PC-3 (cell line): ENCODE measurements at regions not wholly inside any gene's neighbourhood (a gene's known extent, or its start where the extent isn't known, plus 50 kb on each side); places are given as distances from the start of the nearest gene placed in this dataset.

Experiments used
- ATAC-seq: fragments of 200-7000 bp; cut with Tn5 transposase; 2 replicates; pipeline ENCODE4 v1.9.1; 2020; ENCODE audit warnings: mild to moderate bottlenecking, moderate library complexity
- BruUV-seq: library from RNA; stranded (reverse); fragments of 400-500 nt; replicated peaks from 2 replicates; lab custom pipeline; 2021; lab: Mats Ljungman, UMichigan
- CTCF ChIA-PET: fragments of 300-600 bp; sonication (Branson Sonifier 250); formaldehyde crosslinking; loops from one replicate; lab custom pipeline; 2022; ENCODE audit warnings: antibody characterized with exemption; lab: Charles Lee
- POLR2A ChIA-PET: fragments of 300-600 bp; sonication (Branson Sonifier 250); formaldehyde crosslinking; loops from one replicate; lab custom pipeline; 2022; ENCODE audit warnings: antibody characterized with exemption; ENCODE audit not compliant: unreplicated experiment; lab: Charles Lee
- DNase-seq: peaks from one replicate; pipeline ENCODE4 v3.0.0-alpha.2; 2015
- H2AFZ ChIP-seq: fragments of 300-600 bp; sonication (generic); 2 replicates; pipeline ENCODE4 v1.6.0; 2016; ENCODE audit warnings: antibody characterized with exemption, low read length
- H3F3A ChIP-seq: fragments of 300-600 bp; sonication (generic); one replicate; pipeline ENCODE4 v1.6.0; 2017; ENCODE audit warnings: antibody characterized with exemption, low read length, control low read depth, mild to moderate bottlenecking; ENCODE audit not compliant: unreplicated experiment
- H3K27ac ChIP-seq: fragments of 300-600 bp; sonication (generic); 2 replicates; pipeline ENCODE4 v1.5.1; 2016; ENCODE audit warnings: mild to moderate bottlenecking, low read length
- H3K27me3 ChIP-seq: fragments of 300-600 bp; sonication (generic); 2 replicates; pipeline ENCODE4 v1.6.1; 2016; ENCODE audit warnings: low read length, mixed read lengths
- H3K36me3 ChIP-seq: fragments of 300-600 bp; sonication (generic); 2 replicates; pipeline ENCODE4 v1.6.1; 2016; ENCODE audit warnings: low read depth, mixed run types, low read length, mixed read lengths
- H3K4me1 ChIP-seq: fragments of 300-600 bp; sonication (generic); 2 replicates; pipeline ENCODE4 v1.5.1; 2016; ENCODE audit warnings: low read length; ENCODE audit not compliant: insufficient read depth
- H3K4me2 ChIP-seq: fragments of 300-600 bp; sonication (generic); 2 replicates; pipeline ENCODE4 v1.6.0; 2016; ENCODE audit warnings: low read length
- H3K4me3 ChIP-seq: fragments of 300-600 bp; sonication (generic); 2 replicates; pipeline ENCODE4 v1.5.1; 2016; ENCODE audit warnings: mild to moderate bottlenecking, low read length, mixed read lengths
- H3K79me2 ChIP-seq: fragments of 300-600 bp; sonication (generic); 2 replicates; pipeline ENCODE4 v1.6.1; 2017; ENCODE audit warnings: low read length, mixed read lengths
- H3K9ac ChIP-seq: fragments of 300-600 bp; sonication (generic); 2 replicates; pipeline ENCODE4 v1.6.0; 2016; ENCODE audit warnings: mild to moderate bottlenecking, low read length
- H3K9me2 ChIP-seq: fragments of 300-600 bp; sonication (generic); replicated peaks from 2 replicates; pipeline ENCODE4 v1.6.1; 2016; ENCODE audit warnings: mixed run types, low read length, mixed read lengths
- H3K9me3 ChIP-seq: fragments of 300-600 bp; sonication (generic); 2 replicates; pipeline ENCODE4 v1.6.1; 2016; ENCODE audit warnings: low read length, mixed read lengths
- H4K20me1 ChIP-seq: fragments of 300-600 bp; sonication (generic); 2 replicates; pipeline ENCODE4 v1.6.1; 2016; ENCODE audit warnings: low read length, mixed read lengths
- CTCF ChIP-seq: fragments of 300-600 bp; sonication (generic); conservative IDR thresholded peaks from 2 replicates; pipeline ENCODE4 v1.5.1; 2017; ENCODE audit warnings: antibody characterized with exemption, low read depth, mild to moderate bottlenecking, low read length
- EZH2 ChIP-seq: fragments of 300-600 bp; sonication (generic); IDR thresholded peaks from one replicate; pipeline ENCODE4 v1.6.1; 2017; ENCODE audit warnings: antibody characterized with exemption, mild to moderate bottlenecking, low read length; ENCODE audit not compliant: unreplicated experiment
- EZH2phosphoT487 ChIP-seq: fragments of 300-600 bp; sonication (generic); IDR thresholded peaks from 2 replicates; pipeline ENCODE4 v1.6.1; 2018; ENCODE audit warnings: mild to moderate bottlenecking, antibody characterized with exemption, low read length, borderline replicate concordance
- intact Hi-C: fragments of 100-400 bp; cut with micrococcal nuclease; formaldehyde crosslinking; loops from 2 replicates; pipeline ENCODE4 v1.9.0; 2023

DNA sequence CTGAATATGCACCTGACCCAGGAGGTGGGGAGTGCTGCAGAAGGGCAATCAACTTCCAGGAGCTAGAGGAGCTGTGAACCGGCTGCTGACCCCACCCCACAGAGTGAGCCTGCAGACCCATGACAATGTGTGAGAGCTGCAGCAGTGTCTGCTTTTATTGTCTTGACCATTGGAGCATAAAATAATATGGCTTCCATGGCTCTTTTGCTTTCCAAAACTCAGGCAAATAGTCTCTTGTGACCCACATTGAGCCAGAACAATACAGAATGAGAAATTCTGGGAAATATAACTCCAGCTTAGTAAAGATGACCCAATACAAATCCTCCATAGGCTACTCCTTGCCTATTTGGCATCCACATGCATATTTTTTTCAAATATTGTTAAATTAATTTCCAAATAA, 309.6 kb downstream of the PYDC2 start:
- Histone ChIP-seq H2AFZ (no peak overlapping the region), H3K9me2 (no peaks in the 10 kb centered on the region), H3K27me3 (peaks cover 8% of the 10 kb centered on the region; the same call in 1 of the 2 replicates), H3K4me1 (no peaks in the 10 kb centered on the region), H4K20me1 (no peaks in the 10 kb centered on the region), H3K9me3 (no peaks in the 10 kb centered on the region), H3K79me2 (no peaks in the 10 kb centered on the region), H3K27ac (no peak overlapping the region), H3K4me2 (no peak overlapping the region), H3K36me3 (no peaks in the 10 kb centered on the region), H3F3A (no peaks in the 10 kb centered on the region), H3K9ac (no peak overlapping the region), H3K4me3 (no peak overlapping the region)
- BruUV-seq, result no TSS peak
- intact Hi-C loops, result no loop called here
- ATAC-seq, result no peak
- no peak for DNase-seq
- TF ChIP-seq EZH2phosphoT487, result no peak
- ChIA-PET POLR2A (no interaction called here), CTCF (no interaction called here)

DNA sequence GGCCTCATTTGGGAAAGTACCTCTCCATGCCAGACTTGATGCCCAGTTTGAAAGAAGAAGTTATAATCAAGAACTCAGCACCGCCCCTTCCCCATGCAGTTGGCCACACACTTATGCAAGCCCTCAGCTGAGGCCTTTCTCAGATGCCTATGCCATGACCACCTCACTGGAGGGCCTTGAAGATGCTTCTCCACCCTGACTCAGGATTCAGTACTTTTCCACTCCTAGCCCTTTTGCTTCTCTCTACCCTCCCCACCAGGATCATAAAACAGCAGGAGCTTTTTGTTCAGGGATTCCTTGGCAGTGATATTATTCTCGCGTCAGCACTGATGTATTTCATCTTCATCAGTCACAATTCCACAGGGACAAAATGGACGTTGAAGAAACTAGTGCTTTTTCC, 313.5 kb downstream of the PYDC2 start:
- no TSS peak for BruUV-seq
- Histone ChIP-seq H3K4me1 (no peaks in the 10 kb centered on the region; the same call in 1 of the 2 replicates), H4K20me1 (no peaks in the 10 kb centered on the region), H3K27me3 (no peaks in the 10 kb centered on the region), H3K36me3 (no peaks in the 10 kb centered on the region), H3F3A (no peaks in the 10 kb centered on the region), H3K9me2 (no peaks in the 10 kb centered on the region), H3K9ac (no peak overlapping the region), H3K27ac (no peak overlapping the region), H3K4me3 (no peak overlapping the region), H2AFZ (0 out of 2 replicates have a peak overlapping the region, but pooled peaks have one; percentile 34), H3K4me2 (no peak overlapping the region), H3K9me3 (no peaks in the 10 kb centered on the region), H3K79me2 (no peaks in the 10 kb centered on the region)
- POLR2A ChIA-PET, result no interaction called here
- CTCF ChIA-PET, result no interaction called here
- DNase-seq, result peak; percentile 54
- no peak for TF ChIP-seq CTCF
- TF ChIP-seq EZH2, result no peak
- no peak for TF ChIP-seq EZH2phosphoT487
- peak; percentile 37 for ATAC-seq
- intact Hi-C loops, result no loop called here

DNA sequence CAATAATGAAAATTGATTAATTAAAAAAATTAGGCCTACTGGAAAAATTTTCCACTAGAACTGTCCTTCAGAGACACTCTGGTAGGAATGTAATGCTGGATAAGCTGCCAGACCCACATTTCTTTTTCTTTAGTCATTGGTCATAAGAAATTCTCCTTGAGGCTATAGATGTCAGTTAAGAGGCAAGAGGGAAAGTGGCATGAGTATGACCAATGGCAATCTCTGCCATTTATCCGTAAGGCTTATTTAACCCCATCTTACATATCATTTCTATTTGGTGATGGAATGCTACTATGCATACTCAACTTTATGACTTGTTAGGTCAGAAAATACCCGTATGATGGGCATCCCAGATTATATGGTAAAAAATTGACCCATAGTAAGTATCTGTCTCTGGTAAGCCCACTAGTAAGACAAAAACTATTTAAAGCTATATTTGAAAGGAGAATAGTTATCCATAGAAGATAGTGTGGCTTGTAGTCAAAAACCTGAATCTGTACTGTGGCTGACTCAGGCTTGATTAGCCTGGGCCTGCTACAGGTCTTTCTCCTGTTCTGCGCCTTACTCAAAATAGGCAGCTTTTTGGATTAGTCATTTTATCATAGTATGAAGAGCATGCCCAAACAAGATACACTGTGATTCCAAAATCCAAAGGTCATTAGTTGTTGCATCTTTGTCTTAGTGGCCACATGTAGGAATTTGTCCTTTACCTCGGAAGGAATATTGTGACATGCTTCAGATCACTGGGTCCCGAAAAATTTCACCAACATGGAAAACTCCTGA, 314.7 kb downstream of the PYDC2 start:
- Histone ChIP-seq H3K4me3 (no peak overlapping the region), H3K9me3 (no peaks in the 10 kb centered on the region), H3K36me3 (no peaks in the 10 kb centered on the region), H3F3A (no peaks in the 10 kb centered on the region), H3K9me2 (no peaks in the 10 kb centered on the region), H3K4me2 (no peak overlapping the region), H4K20me1 (no peaks in the 10 kb centered on the region), H3K4me1 (no peaks in the 10 kb centered on the region; the same call in 1 of the 2 replicates), H3K27ac (no peak overlapping the region), H3K9ac (no peak overlapping the region), H3K79me2 (no peaks in the 10 kb centered on the region), H2AFZ (no peak overlapping the region), H3K27me3 (no peaks in the 10 kb centered on the region)
- BruUV-seq, result no TSS peak
- DNase-seq, result peak; percentile 63
- TF ChIP-seq EZH2phosphoT487 (no peak), EZH2 (no peak), CTCF (no peak)
- ChIA-PET POLR2A (no interaction called here), CTCF (no interaction called here)
- peak; percentile 59 for ATAC-seq
- intact Hi-C loops, result no loop called here
